HTR-8/SVneo (cell line): ENCODE measurements at regions not wholly inside any gene's neighbourhood (a gene's known extent, or its start where the extent isn't known, plus 50 kb on each side); places are given as distances from the start of the nearest gene placed in this dataset.

ENCODE experiments used
- DNase-seq: peaks from one replicate; pipeline ENCODE4 v3.0.0; 2011; ENCODE audit warnings: low spot score, mixed read lengths; ENCODE audit not compliant: insufficient read length
- FAIRE-seq: peaks from 2 replicates; lab custom pipeline; 2011; peaks lifted over from hg19 to GRCh38; lab: Jason Lieb, UNC

DNA sequence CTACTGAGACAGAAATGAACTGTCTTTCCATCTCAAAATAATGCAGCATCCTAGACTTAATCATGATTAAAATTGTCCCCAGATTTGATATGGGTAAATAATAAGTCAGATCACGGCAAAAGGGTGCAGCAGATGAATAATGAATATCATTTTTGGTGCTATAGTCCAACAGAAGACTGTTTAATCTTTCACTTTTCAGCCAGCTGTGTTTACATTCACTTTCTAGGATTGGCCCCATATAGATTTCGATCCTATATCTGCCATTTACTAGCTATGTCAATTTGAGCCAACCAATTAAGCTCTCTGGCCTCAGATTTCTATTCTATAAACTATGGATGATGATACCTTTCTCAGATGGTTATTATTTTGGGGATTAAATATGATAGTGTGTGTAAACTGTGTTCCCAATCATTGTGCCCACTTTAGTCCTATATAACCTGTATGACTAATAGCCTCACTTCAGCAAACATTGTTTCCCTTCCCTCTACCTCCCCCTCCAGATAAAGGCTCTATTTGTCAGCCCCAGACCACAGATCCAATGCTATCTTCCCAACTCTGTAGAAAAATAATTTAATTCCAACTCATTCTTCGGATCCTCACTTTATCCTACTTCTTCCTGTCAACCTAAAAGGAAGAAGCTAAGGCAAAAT is 53.6 kb upstream of the NT5E start:
- DNase-seq: no peak

GRCh38 chr6:85395746-85396145 is 54.1 kb upstream of the NT5E start:
- no peak for FAIRE-seq
- no peak for DNase-seq

More for the DNA sequence above, 53.6 kb upstream of the NT5E start:
- FAIRE-seq: no peak

- FAIRE-seq: no peak
- no peak for DNase-seq
Measured at GRCh38 chr6:85394853-85395538, 54.9 kb upstream of the NT5E start.

- no peak for FAIRE-seq
- DNase-seq: no peak
Measured at GRCh38 chr6:85394199-85394598, 55.7 kb upstream of the NT5E start.

GRCh38 chr6:85392379-85392778 is 57.5 kb upstream of the NT5E start:
- FAIRE-seq: no peak
- DNase-seq: no peak

DNA sequence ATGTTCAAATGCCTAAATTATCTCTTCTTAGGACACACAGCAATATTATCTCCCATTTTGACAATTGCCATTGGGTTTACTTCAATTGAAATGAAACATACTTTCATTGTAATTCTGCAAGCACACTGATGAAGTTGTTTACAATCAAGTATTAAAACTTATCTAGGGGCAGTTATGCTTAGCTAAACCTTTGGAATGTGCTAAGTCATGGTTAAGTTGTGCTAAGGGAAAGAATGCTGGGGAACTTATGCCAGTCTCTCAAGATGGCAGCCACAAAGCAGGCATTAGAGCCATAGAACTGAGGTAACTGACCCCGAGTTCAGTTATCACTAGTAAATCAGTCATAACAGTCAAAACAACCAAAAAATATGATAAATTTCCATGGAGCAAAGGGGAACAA is 59.1 kb upstream of the NT5E start:
- DNase-seq (no peak), FAIRE-seq (no peak)

DNA sequence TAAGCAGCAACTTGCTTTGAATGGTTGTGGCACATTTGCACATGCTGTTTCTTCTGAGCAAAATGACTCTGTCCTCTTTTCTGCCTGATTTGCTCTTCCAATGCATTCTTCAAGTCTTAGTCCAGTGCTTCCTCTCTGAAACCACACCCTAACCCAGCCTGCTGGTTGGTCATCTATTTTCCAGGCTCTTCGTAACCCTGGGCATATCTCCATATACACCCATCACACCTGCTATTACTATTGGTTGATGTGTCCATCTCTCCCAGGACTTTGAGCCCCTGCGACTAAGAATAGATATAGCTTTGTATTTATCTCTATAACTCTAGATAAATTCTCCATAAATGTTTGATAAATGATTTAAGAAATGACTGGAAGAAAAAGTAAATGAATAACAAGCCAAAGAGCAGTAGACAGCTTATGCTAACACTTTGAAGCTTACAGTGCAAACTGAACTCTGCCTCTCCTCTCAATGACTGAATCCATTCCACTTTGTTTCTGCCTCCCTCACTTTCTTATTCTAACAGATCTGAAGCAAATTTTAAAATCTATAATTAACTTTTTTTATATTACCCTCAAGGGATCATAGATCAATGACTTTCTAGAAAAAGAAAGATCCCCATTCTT is 59.7 kb upstream of the NT5E start:
- no peak for FAIRE-seq
- no peak for DNase-seq

DNA sequence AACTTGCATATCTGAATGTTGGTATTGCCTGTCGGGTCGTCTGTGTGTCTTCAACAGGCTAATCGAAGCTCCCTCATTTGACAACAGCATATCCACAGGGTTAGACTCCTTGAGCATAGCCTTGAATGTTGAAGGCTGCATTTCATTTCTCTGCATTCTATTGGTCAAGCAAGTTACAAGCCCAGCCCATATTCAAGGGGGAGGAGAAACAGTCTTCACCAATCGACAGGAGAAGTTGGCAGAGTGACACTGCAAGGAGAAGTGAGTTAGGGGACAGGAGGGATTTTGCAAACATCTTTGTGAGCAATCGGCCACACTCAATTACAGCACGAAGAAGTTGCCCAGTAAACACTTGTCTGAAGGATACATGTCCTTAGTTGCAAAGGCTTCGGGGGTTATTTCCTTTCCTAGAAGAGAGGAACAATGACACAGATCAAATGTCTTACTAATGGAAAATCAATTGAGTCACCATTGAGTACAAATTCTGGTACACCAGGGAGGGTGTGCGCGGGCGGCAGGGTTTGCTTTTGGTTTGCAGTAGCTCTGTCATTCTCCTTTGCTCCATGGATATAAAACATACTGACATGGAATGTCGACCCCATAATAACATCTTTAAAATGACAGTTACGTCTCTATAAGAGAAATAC is 60.6 kb upstream of the NT5E start:
- DNase-seq (no peak), FAIRE-seq (no peak)

- DNase-seq (no peak), FAIRE-seq (no peak)
Measured at GRCh38 chr6:85388531-85388930, 61.4 kb upstream of the NT5E start.

DNA sequence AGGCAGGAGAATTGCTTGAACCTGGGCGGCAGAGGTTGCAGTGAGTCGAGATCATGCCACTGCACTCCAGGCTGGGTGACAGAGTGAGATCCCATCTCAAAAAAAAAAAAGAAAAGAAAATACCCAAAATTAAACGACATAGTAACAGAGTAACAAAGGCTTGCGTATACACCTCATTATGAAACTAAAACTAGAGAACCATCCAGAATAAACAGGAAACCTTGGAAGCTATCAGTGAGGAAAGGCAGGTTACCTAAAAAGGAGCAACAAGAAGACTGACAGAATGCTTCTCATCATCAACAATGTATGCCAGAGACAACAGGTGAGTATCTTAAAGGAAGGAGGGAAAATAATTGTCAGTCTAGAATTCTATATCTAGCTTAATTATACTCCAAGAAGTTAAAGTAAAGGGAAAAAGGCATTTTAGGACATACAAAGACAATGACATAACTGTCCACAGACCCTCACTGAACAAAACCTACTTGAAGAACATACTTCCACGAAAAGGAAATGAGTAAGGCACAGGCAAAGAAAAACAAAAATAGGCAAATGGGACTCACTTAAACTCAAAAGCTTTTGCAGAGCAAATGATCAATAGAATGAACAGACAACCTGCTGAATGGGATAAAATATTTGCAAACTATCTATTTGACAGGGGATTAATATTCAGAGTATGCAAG is 64.1 kb upstream of the NT5E start:
- DNase-seq (no peak), FAIRE-seq (no peak)

- FAIRE-seq (no peak), DNase-seq (no peak)
Measured at GRCh38 chr6:85383042-85383441, 66.8 kb upstream of the NT5E start.

DNA sequence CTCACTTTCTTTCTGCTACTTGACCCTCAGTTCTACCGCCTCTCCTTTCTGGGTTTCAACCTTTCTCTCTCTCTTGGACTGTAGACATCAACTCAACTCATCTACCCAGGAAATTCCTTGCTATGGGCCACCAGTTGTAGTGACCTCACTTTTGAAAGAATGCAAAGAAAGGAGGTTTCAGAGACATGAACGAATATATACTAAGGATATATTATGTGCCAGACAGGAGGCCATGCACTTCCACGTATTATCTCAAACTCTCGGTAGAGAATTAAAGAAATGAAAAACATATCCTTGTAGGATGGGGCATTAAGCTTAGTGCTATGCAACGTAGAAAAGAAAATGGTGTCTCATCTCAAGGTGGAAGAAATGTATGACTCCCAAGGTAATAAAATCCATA is 67.3 kb upstream of the NT5E start:
- FAIRE-seq: no peak
- no peak for DNase-seq

DNA sequence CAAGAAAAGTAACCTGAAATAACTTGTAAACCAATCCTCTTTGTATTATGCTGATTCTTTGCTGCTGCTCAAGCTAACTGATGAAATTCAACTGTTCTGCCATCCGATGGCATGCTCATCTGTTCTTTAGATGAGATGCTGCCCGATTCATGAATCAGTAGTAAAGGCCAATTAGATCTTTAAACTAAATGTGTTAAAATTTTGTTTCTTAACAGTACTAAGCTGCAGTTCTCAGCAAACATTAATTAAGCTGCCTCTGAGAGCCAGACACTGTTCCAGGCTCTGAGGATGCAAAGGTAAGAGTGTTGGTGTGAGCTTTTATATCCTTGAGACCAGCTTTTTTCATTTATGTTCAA is 77.0 kb upstream of the NT5E start:
- DNase-seq (no peak), FAIRE-seq (no peak)

GRCh38 chr6:85372188-85372914 is 77.5 kb upstream of the NT5E start:
- FAIRE-seq (no peak), DNase-seq (no peak)

DNA sequence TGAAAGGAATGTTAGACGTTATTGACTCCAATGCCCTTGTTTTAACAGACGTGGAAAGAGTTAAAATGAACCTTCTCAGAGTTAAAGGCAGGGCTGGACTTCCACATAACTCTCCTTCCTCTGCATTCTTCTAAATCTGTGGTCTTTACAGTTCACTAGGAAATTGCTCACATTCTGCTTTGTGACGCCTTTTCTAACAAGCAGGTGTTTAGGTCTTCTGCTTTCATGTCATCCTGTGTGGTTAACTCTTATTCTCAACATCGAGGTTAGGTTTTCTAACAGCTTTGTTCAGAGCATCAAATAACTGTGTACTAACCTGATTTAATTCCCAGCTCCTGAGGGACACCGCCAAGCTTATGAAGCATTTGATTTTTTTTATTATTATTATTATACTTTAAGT is 81.3 kb upstream of the NT5E start:
- FAIRE-seq (no peak), DNase-seq (no peak)

DNA sequence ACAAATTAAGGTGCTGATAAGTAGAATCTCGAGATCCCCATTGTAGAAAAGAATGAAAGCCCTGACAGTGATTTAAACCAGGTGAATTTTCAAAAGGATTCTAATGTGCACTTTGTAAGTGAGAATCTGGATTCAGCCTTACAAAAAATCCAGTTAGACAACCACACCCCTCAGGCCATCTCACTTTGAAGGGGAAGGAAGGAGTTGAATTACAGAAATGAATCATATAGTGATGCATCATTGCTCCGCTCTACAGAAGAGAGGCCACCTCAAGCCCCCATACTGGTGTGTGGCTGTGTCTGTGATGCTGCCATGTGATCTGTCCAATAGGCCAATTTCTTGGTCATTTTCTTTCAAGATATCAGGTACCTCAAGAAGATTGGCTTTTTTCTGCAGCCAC is 85.5 kb upstream of the NT5E start:
- DNase-seq (peak; percentile 41), FAIRE-seq (no peak)

DNA sequence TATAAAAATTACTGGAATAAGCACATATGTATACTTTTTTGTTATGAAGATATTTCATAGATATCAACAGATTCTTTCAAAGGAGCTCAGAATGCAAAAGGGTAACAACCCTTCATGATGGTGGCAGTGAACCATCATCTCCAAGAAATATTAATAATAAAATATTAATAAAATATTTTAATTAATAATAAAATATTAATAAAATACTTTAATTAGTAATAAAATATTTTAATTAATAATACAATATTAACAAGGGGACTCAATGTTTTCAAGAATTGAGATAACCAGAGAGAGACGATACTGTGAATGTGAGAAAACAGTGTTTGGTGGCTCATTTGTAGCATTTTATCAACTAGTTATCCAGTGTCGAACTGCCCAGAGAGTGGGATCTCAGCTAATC is 86.0 kb upstream of the NT5E start:
- FAIRE-seq (no peak), DNase-seq (no peak)

DNA sequence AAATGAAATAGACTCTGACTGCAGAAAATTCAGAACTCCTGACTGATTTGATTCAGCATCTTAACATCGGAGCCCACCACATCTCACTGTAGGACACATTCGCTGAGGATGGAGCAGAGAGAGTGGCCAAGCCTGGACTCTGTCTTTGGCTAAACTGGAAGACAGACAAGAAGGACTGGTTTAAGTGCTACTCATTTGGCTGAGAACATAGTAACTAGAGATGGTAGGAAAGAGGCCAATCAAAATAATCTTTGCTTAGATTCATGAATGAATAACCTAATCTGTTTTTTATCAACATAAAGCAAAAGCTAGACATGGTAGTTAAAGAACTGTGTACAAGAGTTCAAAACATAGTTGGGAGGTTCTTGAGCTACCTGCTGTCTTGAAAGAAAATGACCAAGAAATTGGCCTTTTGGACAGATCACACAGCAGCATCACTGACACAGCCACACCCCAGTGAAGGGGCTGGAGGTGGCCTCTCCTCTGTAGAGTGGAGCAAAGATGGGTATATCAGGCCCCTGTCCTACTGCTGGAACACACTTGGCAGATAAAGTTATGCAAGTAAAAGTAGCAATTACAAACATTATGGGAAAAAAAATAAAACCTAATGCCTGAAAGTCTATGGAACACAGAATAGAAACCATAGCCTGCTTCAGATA is 87.1 kb upstream of the NT5E start:
- FAIRE-seq: no peak
- no peak for DNase-seq

DNA sequence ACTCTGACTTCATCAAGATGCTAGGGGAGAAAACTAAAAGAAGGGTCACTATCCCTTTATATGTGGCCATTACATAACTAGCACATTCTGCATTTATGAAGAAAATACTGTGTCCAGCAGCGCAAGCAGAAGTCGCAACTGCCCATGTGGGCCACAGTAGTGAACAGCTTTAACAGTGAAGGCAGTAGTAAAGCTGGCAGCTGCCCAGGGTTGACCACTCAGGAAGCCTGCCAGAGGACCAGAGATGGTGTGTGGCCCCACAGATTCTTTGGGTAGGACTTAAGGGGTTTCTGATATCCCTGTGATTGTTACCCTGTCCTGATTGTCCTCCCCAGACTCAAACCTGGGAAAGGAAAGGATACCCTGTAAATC is 88.3 kb upstream of the NT5E start:
- DNase-seq (no peak), FAIRE-seq (no peak)
